K562 (cell line): ENCODE measurements at regions not wholly inside any gene's neighbourhood (a gene's known extent, or its start where the extent isn't known, plus 50 kb on each side); places are given as distances from the start of the nearest gene placed in this dataset.

Source experiments
- BHLHE40 ChIP-seq: IDR thresholded peaks from 2 replicates; pipeline ENCODE4 v1.6.1; 2011; ENCODE audit warnings: low read length, improper control_type of control experiment
- FOS ChIP-seq: IDR thresholded peaks from 3 replicates; pipeline ENCODE4 v1.6.1; 2011; ENCODE audit not compliant: insufficient read length; ENCODE audit errors: extremely low read depth
- NFATC3 ChIP-seq: fragments of 450-650 bp; IDR thresholded peaks from 2 replicates; pipeline ENCODE4 v1.6.1; 2017; ENCODE audit warnings: mild to moderate bottlenecking
- POLR2AphosphoS5 ChIP-seq: IDR thresholded peaks from 2 replicates; pipeline ENCODE4 v1.6.1; 2011; ENCODE audit warnings: mild to moderate bottlenecking, low read depth, low read length, moderate library complexity; ENCODE audit not compliant: control insufficient read depth, insufficient read depth

- no peak for TF ChIP-seq POLR2AphosphoS5
- no peak for TF ChIP-seq BHLHE40
- no peak for TF ChIP-seq FOS
- TF ChIP-seq NFATC3 = no peak
Measured at GRCh38 chr11:129282634-129283033, 90.5 kb upstream of the ARHGAP32 start.
